ENCODE measurements at regions not wholly inside any gene's neighbourhood (a gene's known extent, or its start where the extent isn't known, plus 50 kb on each side); places are given as distances from the start of the nearest gene placed in this dataset.

DNA sequence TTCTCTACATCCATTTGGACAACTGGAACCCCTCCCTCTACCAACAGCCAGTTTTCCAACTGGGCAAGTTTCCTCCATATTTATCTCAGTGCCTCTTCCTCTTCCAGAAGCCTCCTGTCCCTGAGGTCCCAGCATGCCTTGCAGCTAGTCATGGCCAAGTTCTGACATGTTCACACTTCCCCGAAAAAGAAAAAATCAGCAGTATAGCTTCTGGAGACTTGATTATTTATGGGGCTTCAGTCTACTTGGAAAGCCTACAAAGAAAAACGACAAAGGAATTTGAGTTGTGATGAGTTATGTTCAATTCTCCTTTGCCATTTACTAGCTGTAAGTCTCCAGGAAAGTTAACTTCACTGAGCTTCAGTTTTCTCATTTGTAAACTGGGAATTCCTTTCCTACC, 406.5 kb downstream of the MAFB start:
- TF ChIP-seq EZH2 (IDR thresholded peaks at IDR 0.05; ENCODE audit: borderline replicate concordance, low read length) = no peak
- TF ChIP-seq, protein P1, sequence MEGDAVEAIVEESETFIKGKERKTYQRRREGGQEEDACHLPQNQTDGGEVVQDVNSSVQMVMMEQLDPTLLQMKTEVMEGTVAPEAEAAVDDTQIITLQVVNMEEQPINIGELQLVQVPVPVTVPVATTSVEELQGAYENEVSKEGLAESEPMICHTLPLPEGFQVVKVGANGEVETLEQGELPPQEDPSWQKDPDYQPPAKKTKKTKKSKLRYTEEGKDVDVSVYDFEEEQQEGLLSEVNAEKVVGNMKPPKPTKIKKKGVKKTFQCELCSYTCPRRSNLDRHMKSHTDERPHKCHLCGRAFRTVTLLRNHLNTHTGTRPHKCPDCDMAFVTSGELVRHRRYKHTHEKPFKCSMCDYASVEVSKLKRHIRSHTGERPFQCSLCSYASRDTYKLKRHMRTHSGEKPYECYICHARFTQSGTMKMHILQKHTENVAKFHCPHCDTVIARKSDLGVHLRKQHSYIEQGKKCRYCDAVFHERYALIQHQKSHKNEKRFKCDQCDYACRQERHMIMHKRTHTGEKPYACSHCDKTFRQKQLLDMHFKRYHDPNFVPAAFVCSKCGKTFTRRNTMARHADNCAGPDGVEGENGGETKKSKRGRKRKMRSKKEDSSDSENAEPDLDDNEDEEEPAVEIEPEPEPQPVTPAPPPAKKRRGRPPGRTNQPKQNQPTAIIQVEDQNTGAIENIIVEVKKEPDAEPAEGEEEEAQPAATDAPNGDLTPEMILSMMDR (conservative IDR thresholded peaks at IDR 0.05 in 1 of 2, IDR thresholded peaks at IDR 0.05 in 1 of 2; ENCODE audit: extremely low read depth in 1 of 2, insufficient read depth in 1 of 2, low read depth in 1 of 2, low read length in 2 of 2) = no peak
